K562 (cell line): ENCODE measurements at regions not wholly inside any gene's neighbourhood (a gene's known extent, or its start where the extent isn't known, plus 50 kb on each side); places are given as distances from the start of the nearest gene placed in this dataset.

ENCODE experiments used
- BACH1 ChIP-seq: fragments of 200-800 bp; sonication (Bioruptor generic); IDR thresholded peaks from 2 replicates; pipeline ENCODE4 v1.6.1; 2016; ENCODE audit warnings: missing genetic modification characterization, missing compliant biosample characterization
- CBX2 ChIP-seq: fragments of 200-600 bp; sonication (generic); IDR thresholded peaks from one replicate; pipeline ENCODE4 v1.6.1; 2012; ENCODE audit warnings: mild to moderate bottlenecking, low read length, inconsistent platforms; ENCODE audit not compliant: insufficient read depth, poor library complexity, severe bottlenecking
- CHD1 ChIP-seq: fragments of 200-600 bp; sonication (generic); IDR thresholded peaks from one replicate; pipeline ENCODE4 v1.6.1; 2012; ENCODE audit warnings: mild to moderate bottlenecking, moderate library complexity, low read length, inconsistent platforms
- FOXA3 ChIP-seq, 2 experiments: fragments of 450-650 bp in 1 of 2; sonication (generic) in 1 of 2; formaldehyde crosslinking; IDR thresholded peaks in 1 of 2; conservative IDR thresholded peaks in 1 of 2; 2 replicates each; pipeline versions ENCODE4 v1.4.0 to v1.8.0; 2020 to 2022; ENCODE audit warnings: mild to moderate bottlenecking in 2 of 2, missing genetic modification reagents in 1 of 2
- FOXJ3 ChIP-seq: sonication (generic); formaldehyde crosslinking; IDR thresholded peaks from 2 replicates; pipeline ENCODE4 v1.4.0; 2020; ENCODE audit warnings: mild to moderate bottlenecking, missing genetic modification reagents
- GABPB1 ChIP-seq: sonication (generic); formaldehyde crosslinking; IDR thresholded peaks from 2 replicates; pipeline ENCODE4 v1.8.0; 2022; ENCODE audit warnings: mild to moderate bottlenecking, missing genetic modification reagents
- MED1 ChIP-seq: sonication (generic); formaldehyde crosslinking; IDR thresholded peaks from 2 replicates; pipeline ENCODE4 v1.8.1; 2023; ENCODE audit warnings: missing genetic modification reagents, borderline replicate concordance
- NCOA6 ChIP-seq: fragments of 450-650 bp; IDR thresholded peaks from 2 replicates; pipeline ENCODE4 v1.6.1; 2017; ENCODE audit warnings: mild to moderate bottlenecking
- RBFOX2 ChIP-seq: fragments of 200-400 bp; formaldehyde crosslinking; IDR thresholded peaks from 2 replicates; pipeline ENCODE4 v1.6.1; 2017; ENCODE audit warnings: low read depth, mild to moderate bottlenecking, low read length, moderate library complexity
- ZBTB5 ChIP-seq: fragments of 450-650 bp; IDR thresholded peaks from 2 replicates; pipeline ENCODE4 v1.6.1; 2017; ENCODE audit warnings: antibody characterized with exemption
- ZNF239 ChIP-seq: fragments of 250-450 bp; sonication (Bioruptor Pico); IDR thresholded peaks from 2 replicates; pipeline ENCODE4 v1.4.0; 2020; ENCODE audit warnings: mild to moderate bottlenecking
- ZNF24 ChIP-seq: fragments of 450-650 bp; IDR thresholded peaks from 2 replicates; pipeline ENCODE4 v1.6.1; 2016

GRCh38 chr2:234427081-234428061 lies 69.5 kb downstream of the ARL4C start (continued):
- TF ChIP-seq ZBTB5, result no peak
- no peak for TF ChIP-seq CBX2
- TF ChIP-seq BACH1 (tag), result no peak
- no peak for TF ChIP-seq ZNF24
- TF ChIP-seq FOXA3 (CRISPR knock-in tag; conservative IDR thresholded peaks at IDR 0.05 in 1 of 2, IDR thresholded peaks at IDR 0.05 in 1 of 2), result no peak
- no peak for TF ChIP-seq NCOA6
- TF ChIP-seq CHD1, result no peak
- no peak for TF ChIP-seq FOXJ3
- TF ChIP-seq MED1, result no peak
- TF ChIP-seq ZNF239 (CRISPR knock-in tag), result no peak
- no peak for TF ChIP-seq RBFOX2
- no peak for TF ChIP-seq GABPB1 (CRISPR knock-in tag)
